ENCODE measurements at regions not wholly inside any gene's neighbourhood (a gene's known extent, or its start where the extent isn't known, plus 50 kb on each side); places are given as distances from the start of the nearest gene placed in this dataset.

DNA sequence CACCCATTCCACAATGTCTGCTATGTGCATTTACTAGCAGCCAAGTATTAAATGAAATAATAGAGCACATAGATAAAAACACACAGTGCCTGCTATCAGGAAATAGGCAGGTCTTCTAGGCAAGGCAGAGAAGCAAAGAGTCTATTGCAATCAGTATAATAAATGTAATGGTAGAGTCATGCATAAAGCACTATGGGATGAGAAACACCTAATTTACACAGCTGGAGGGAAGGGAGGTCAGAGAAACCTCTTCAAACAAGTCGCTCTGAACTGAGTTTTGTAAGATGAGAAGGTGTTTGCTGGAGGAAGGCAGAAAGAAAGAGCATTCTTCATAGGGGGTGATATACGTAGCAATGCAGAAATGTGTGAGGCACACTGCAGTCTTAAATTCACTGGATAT, 341.0 kb upstream of the DMAC1 start:
- TF ChIP-seq RAD21 (conservative IDR thresholded peaks at IDR 0.05): no peak
- no peak for TF ChIP-seq EP300 (conservative IDR thresholded peaks at IDR 0.05; ENCODE audit: poor library complexity, severe bottlenecking)
- TF ChIP-seq CTCF (IDR thresholded peaks at IDR 0.05; ENCODE audit: poor library complexity, severe bottlenecking): no peak
- no peak for TF ChIP-seq REST (IDR thresholded peaks at IDR 0.05; ENCODE audit: borderline replicate concordance)
- TF ChIP-seq POLR2AphosphoS5 (IDR thresholded peaks at IDR 0.05): peak; percentile 91
- no peak for TF ChIP-seq SMC3 (conservative IDR thresholded peaks at IDR 0.05; ENCODE audit: poor library complexity)
- no peak for TF ChIP-seq EZH2 (IDR thresholded peaks at IDR 0.05; ENCODE audit: borderline replicate concordance, insufficient read depth, low read length, poor library complexity, severe bottlenecking)
- TF ChIP-seq MXI1 (conservative IDR thresholded peaks at IDR 0.05; ENCODE audit: poor library complexity, severe bottlenecking): no peak
